H1 (cell line): ENCODE measurements at regions not wholly inside any gene's neighbourhood (a gene's known extent, or its start where the extent isn't known, plus 50 kb on each side); places are given as distances from the start of the nearest gene placed in this dataset.

Experiments
- CTCF ChIA-PET: fragments of 300-600 bp; sonication (Branson Sonifier 250); formaldehyde crosslinking; loops from one replicate; lab custom pipeline; 2021; ENCODE audit not compliant: partially characterized antibody; lab: Charles Lee
- POLR2A ChIA-PET: fragments of 300-600 bp; sonication (Branson Sonifier 250); formaldehyde crosslinking; loops from one replicate; lab custom pipeline; 2021; ENCODE audit warnings: inconsistent platforms; ENCODE audit not compliant: partially characterized antibody; lab: Charles Lee
- DNase-seq, 2 experiments: peaks; one replicate each; pipeline versions ENCODE4 v3.0.0 to v3.0.0-alpha.2; 2010 to 2022; ENCODE audit warnings: low spot score in 2 of 2, low read depth in 1 of 2, mixed read lengths in 1 of 2
- FAIRE-seq: peaks from 2 replicates; lab custom pipeline; 2011; peaks lifted over from hg19 to GRCh38; lab: Jason Lieb, UNC
- H2AFZ ChIP-seq: 2 replicates; pipeline ENCODE4 v1.8.1; 2012; ENCODE audit warnings: low read length, inconsistent platforms
- H2AK5ac ChIP-seq: 2 replicates; pipeline ENCODE4 v1.6.1; 2013; ENCODE audit warnings: low read depth, low read length
- H2BK120ac ChIP-seq: replicated peaks from 2 replicates; pipeline ENCODE3; 2013; ENCODE audit warnings: low read depth, low read length, inconsistent platforms
- H2BK12ac ChIP-seq: 2 replicates; pipeline ENCODE4 v1.6.1; 2013; ENCODE audit warnings: low read depth, low read length
- H2BK15ac ChIP-seq: 2 replicates; pipeline ENCODE4 v1.6.1; 2013; ENCODE audit warnings: low read length
- H2BK20ac ChIP-seq: 2 replicates; pipeline ENCODE4 v1.6.1; 2013; ENCODE audit warnings: low read length
- H2BK5ac ChIP-seq: 2 replicates; pipeline ENCODE4 v1.6.1; 2013; ENCODE audit warnings: low read depth, low read length
- H3K14ac ChIP-seq: 2 replicates; pipeline ENCODE4 v1.6.1; 2013; ENCODE audit warnings: inconsistent platforms; ENCODE audit not compliant: insufficient read length
- H3K18ac ChIP-seq: 2 replicates; pipeline ENCODE4 v1.6.1; 2013; ENCODE audit warnings: low read length; ENCODE audit errors: extremely low read depth
- H3K23ac ChIP-seq: 2 replicates; pipeline ENCODE4 v1.6.1; 2013; ENCODE audit warnings: inconsistent platforms; ENCODE audit not compliant: insufficient read length
- H3K23me2 ChIP-seq: 2 replicates; pipeline ENCODE4 v1.6.1; 2013; ENCODE audit warnings: low read depth, low read length
- H3K27ac ChIP-seq: 2 replicates; pipeline ENCODE4 v1.6.1; 2011; ENCODE audit warnings: low read depth, low read length, inconsistent platforms
- H3K27me3 ChIP-seq, 4 experiments: replicated peaks in 1 of 4; 1 replicate in 1 of 4; 2 replicates in 3 of 4; pipeline versions ENCODE4 v1.6.1 to v1.8.1; 2011 to 2013; ENCODE audit warnings: low read length in 3 of 4, mild to moderate bottlenecking in 3 of 4, inconsistent platforms in 2 of 4, mixed read lengths in 2 of 4, moderate library complexity in 1 of 4; ENCODE audit not compliant: control insufficient read depth in 3 of 4, insufficient read depth in 3 of 4; ENCODE audit errors: extremely low read depth in 1 of 4
- H3K36me3 ChIP-seq, 4 experiments: 2 replicates each; pipeline versions ENCODE4 v1.6.1 to v1.8.1; 2011 to 2013; ENCODE audit warnings: mild to moderate bottlenecking in 4 of 4, low read length in 3 of 4, moderate library complexity in 2 of 4, control low read depth in 1 of 4, inconsistent platforms in 1 of 4; ENCODE audit not compliant: insufficient read depth in 4 of 4, control insufficient read depth in 2 of 4
- H3K4ac ChIP-seq: replicated peaks from 2 replicates; pipeline ENCODE3; 2013; ENCODE audit warnings: low read length, low read depth, mixed read lengths, inconsistent platforms; ENCODE audit not compliant: insufficient read length
- H3K4me1 ChIP-seq, 4 experiments: replicated peaks in 1 of 4; 1 replicate in 1 of 4; 2 replicates in 3 of 4; pipeline versions ENCODE4 v1.6.1 to v1.8.1; 2011 to 2013; ENCODE audit warnings: low read length in 3 of 4, inconsistent platforms in 2 of 4, mixed read lengths in 1 of 4; ENCODE audit not compliant: insufficient read depth in 4 of 4, control insufficient read depth in 3 of 4
- H3K4me2 ChIP-seq, 2 experiments: 2 replicates each; pipeline versions ENCODE4 v1.6.1 to v1.8.1; 2011 to 2013; ENCODE audit warnings: low read depth in 2 of 2, low read length in 2 of 2, control low read depth in 1 of 2, inconsistent platforms in 1 of 2, mild to moderate bottlenecking in 1 of 2; ENCODE audit not compliant: insufficient read depth in 1 of 2
- H3K4me3 ChIP-seq, 4 experiments: fragments of 200-600, 300-600 bp in 1 of 4; sonication (generic), shearing (Covaris generic), sonication (Bioruptor Twin) in 1 of 4; 2 replicates each; pipeline versions ENCODE4 v1.5.1 to v1.8.1; 2011 to 2016; ENCODE audit warnings: low read length in 4 of 4, low read depth in 3 of 4, control low read depth in 2 of 4, inconsistent platforms in 2 of 4, mild to moderate bottlenecking in 2 of 4, mixed read lengths in 1 of 4, moderate library complexity in 1 of 4; ENCODE audit not compliant: insufficient read depth in 2 of 4; ENCODE audit errors: extremely low read depth in 1 of 4
- H3K56ac ChIP-seq: replicated peaks from 2 replicates; pipeline ENCODE3; 2013; ENCODE audit warnings: low read depth, mild to moderate bottlenecking, mixed read lengths, low read length, inconsistent platforms; ENCODE audit not compliant: insufficient read length
- H3K79me1 ChIP-seq: 2 replicates; pipeline ENCODE4 v1.6.1; 2013; ENCODE audit warnings: low read depth, low read length, control low read depth
- H3K79me2 ChIP-seq, 2 experiments: 2 replicates each; pipeline versions ENCODE4 v1.6.1 to v1.8.1; 2012 to 2013; ENCODE audit warnings: low read length in 2 of 2, mild to moderate bottlenecking in 2 of 2, inconsistent platforms in 1 of 2; ENCODE audit not compliant: insufficient read depth in 2 of 2, control insufficient read depth in 1 of 2
- H3K9ac ChIP-seq, 4 experiments: replicated peaks in 1 of 4; 1 replicate in 1 of 4; 2 replicates in 3 of 4; pipeline versions ENCODE4 v1.6.1 to v1.8.1; 2011 to 2013; ENCODE audit warnings: low read depth in 3 of 4, low read length in 3 of 4, control low read depth in 2 of 4, mild to moderate bottlenecking in 2 of 4, moderate library complexity in 2 of 4, inconsistent platforms in 1 of 4; ENCODE audit errors: extremely low read depth in 1 of 4
- H3K9me3 ChIP-seq, 2 experiments: 2 replicates each; pipeline versions ENCODE4 v1.6.1 to v1.8.1; 2012 to 2013; ENCODE audit warnings: mild to moderate bottlenecking in 2 of 2, moderate library complexity in 2 of 2, control low read depth in 1 of 2, inconsistent platforms in 1 of 2, low read depth in 1 of 2, low read length in 1 of 2, mixed read lengths in 1 of 2; ENCODE audit not compliant: insufficient read depth in 2 of 2
- H4K20me1 ChIP-seq, 2 experiments: replicated peaks in 1 of 2; 2 replicates each; pipeline versions ENCODE3 to v1.8.1; 2011 to 2013; ENCODE audit warnings: inconsistent platforms in 2 of 2, low read length in 2 of 2, mild to moderate bottlenecking in 1 of 2; ENCODE audit not compliant: insufficient read depth in 2 of 2, control insufficient read depth in 1 of 2
- H4K5ac ChIP-seq: 2 replicates; pipeline ENCODE4 v1.6.1; 2013; ENCODE audit warnings: low read length, low read depth, mixed read lengths, inconsistent platforms; ENCODE audit not compliant: insufficient read length
- H4K8ac ChIP-seq: 2 replicates; pipeline ENCODE4 v1.8.0; 2013; ENCODE audit warnings: mild to moderate bottlenecking, moderate library complexity, low read length, inconsistent platforms; ENCODE audit not compliant: insufficient read depth; ENCODE audit errors: extremely low read depth
- H4K91ac ChIP-seq: replicated peaks from 2 replicates; pipeline ENCODE3; 2013; ENCODE audit warnings: low read length, mixed read lengths, inconsistent platforms; ENCODE audit not compliant: insufficient read length
- ASH2L ChIP-seq: fragments of 200-600, 300-600 bp; sonication (generic); IDR thresholded peaks from one replicate; pipeline ENCODE4 v1.7.1; 2017; ENCODE audit warnings: low read length
- CBX5 ChIP-seq: fragments of 300-800, 300-1000 bp; sonication (generic); IDR thresholded peaks from 2 replicates; pipeline ENCODE4 v1.7.1; 2016; ENCODE audit warnings: antibody characterized with exemption, low read length, low read depth
- CBX8 ChIP-seq: fragments of 300-800, 300-1000 bp; sonication (generic); IDR thresholded peaks from 2 replicates; pipeline ENCODE4 v1.7.1; 2016; ENCODE audit warnings: low read depth, low read length, borderline replicate concordance
- FOSL1 ChIP-seq: IDR thresholded peaks from 2 replicates; pipeline ENCODE4 v1.6.1; 2011; ENCODE audit warnings: mild to moderate bottlenecking, low read depth, low read length, moderate library complexity; ENCODE audit not compliant: insufficient read depth
- JUND ChIP-seq: IDR thresholded peaks from 2 replicates; pipeline ENCODE4 v1.6.1; 2011; ENCODE audit warnings: mild to moderate bottlenecking, improper control_type of control experiment, low read length
- POLR2A ChIP-seq, 2 experiments: IDR thresholded peaks; 1 replicate in 1 of 2; 2 replicates in 1 of 2; pipeline ENCODE4 v1.6.1; 2011; ENCODE audit warnings: low read depth in 2 of 2, low read length in 2 of 2, mild to moderate bottlenecking in 2 of 2; ENCODE audit errors: control extremely low read depth in 1 of 2
- RAD21 ChIP-seq, 2 experiments: IDR thresholded peaks in 1 of 2; conservative IDR thresholded peaks in 1 of 2; 2 replicates each; pipeline ENCODE4 v1.6.1; 2011; ENCODE audit warnings: low read depth in 2 of 2, low read length in 2 of 2, improper control_type of control experiment in 1 of 2, inconsistent platforms in 1 of 2, mild to moderate bottlenecking in 1 of 2, moderate library complexity in 1 of 2
- SIRT6 ChIP-seq: IDR thresholded peaks from one replicate; pipeline ENCODE4 v1.7.1; 2012; ENCODE audit warnings: low read length, inconsistent platforms
- SP2 ChIP-seq: IDR thresholded peaks from 2 replicates; pipeline ENCODE4 v1.6.1; 2012; ENCODE audit warnings: mild to moderate bottlenecking, low read length, inconsistent platforms
- SP4 ChIP-seq: IDR thresholded peaks from 2 replicates; pipeline ENCODE4 v1.6.1; 2012; ENCODE audit warnings: low read length, inconsistent platforms
- SUZ12 ChIP-seq: fragments of 200-600 bp; sonication (generic); IDR thresholded peaks from 2 replicates; pipeline ENCODE4 v1.6.1; 2012; ENCODE audit warnings: mild to moderate bottlenecking, inconsistent platforms, low read length, moderate library complexity, mixed read lengths
- TAF1 ChIP-seq: IDR thresholded peaks from 2 replicates; pipeline ENCODE4 v1.6.1; 2011; ENCODE audit warnings: mild to moderate bottlenecking, low read depth, low read length
- TCF12 ChIP-seq: IDR thresholded peaks from 2 replicates; pipeline ENCODE4 v1.6.1; 2011; ENCODE audit warnings: low read depth, mild to moderate bottlenecking, low read length
- WGBS, 2 experiments: shearing (Covaris generic) in 1 of 2; methylation state at CpG; one replicate each; pipeline versions ENCODE4 v1.1.6 to v1.1.7; 2013 to 2015; ENCODE audit warnings: low lambda C conversion rate in 2 of 2, mixed read lengths in 2 of 2, inconsistent platforms in 1 of 2, low coverage in 1 of 2, missing lambda C conversion rate in 1 of 2; ENCODE audit not compliant: insufficient replicate concordance in 2 of 2, insufficient coverage in 1 of 2, insufficient read length in 1 of 2; ENCODE audit errors: extremely low coverage in 1 of 2, missing lambda C conversion rate in 1 of 2; 5-methylcytosine and 5-hydroxymethylcytosine counted together

DNA sequence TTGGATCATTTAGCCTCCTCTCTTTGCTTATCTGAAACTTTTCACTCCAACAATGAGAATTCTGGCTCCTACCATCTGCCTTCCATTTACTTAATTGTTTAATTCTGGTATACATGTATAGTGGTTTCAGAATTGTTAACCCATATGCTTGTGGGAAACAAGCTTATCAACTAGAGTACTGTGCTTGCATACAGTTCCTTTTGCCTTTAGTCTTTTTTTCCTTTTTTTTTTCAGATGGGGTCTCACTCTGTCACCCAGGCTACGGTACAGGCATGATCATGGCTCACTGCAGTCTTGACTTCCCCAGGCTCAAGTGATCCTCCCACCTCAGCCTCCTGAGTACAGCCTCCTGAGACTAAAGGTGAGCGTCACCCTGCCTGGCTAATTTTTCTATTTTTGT is 153.8 kb upstream of the LHX5 start:
- no peaks in the 10 kb centered on the region for H4K20me1 ChIP-seq
- FAIRE-seq (no peak), DNase-seq (no peak)
- H4K8ac ChIP-seq, result no peak overlapping the region
- TF ChIP-seq POLR2A (IDR thresholded peaks at IDR 0.05; ENCODE audit: control extremely low read depth in 1 of 2, low read depth in 2 of 2, low read length in 2 of 2) (no peak), CBX5 (no peak), CBX8 (no peak), TAF1 (no peak), ASH2L (no peak), SP4 (no peak), SUZ12 (no peak), TCF12 (no peak), RAD21 (IDR thresholded peaks at IDR 0.05 in 1 of 2, conservative IDR thresholded peaks at IDR 0.05 in 1 of 2; ENCODE audit: low read depth in 2 of 2, low read length in 2 of 2) (no peak), SP2 (no peak), FOSL1 (no peak), JUND (no peak), SIRT6 (no peak)
- H3K9me3 ChIP-seq, result peaks cover 14 to 16% of the 10 kb centered on the region in 2 experiments
- H4K5ac ChIP-seq, result no peak overlapping the region
- no peaks in the 10 kb centered on the region for H3K23me2 ChIP-seq
- H3K9ac ChIP-seq, result no peak overlapping the region
- no peak overlapping the region for H3K4me3 ChIP-seq
- no peak overlapping the region for H2BK15ac ChIP-seq
- no peak overlapping the region for H2AFZ ChIP-seq
- H2BK120ac ChIP-seq, result no peak overlapping the region
- no peak overlapping the region for H2BK5ac ChIP-seq
- no peak overlapping the region for H2BK12ac ChIP-seq
- CTCF ChIA-PET, result interaction anchor here (0.6 to 0.7 kb wide), 2 partner anchors 297 to 496 kb away, joined by 3 read pairs; no protein-coding TSS in a partner anchor
- H2BK20ac ChIP-seq, result no peak overlapping the region
- H3K27me3 ChIP-seq, result no peaks in the 10 kb centered on the region; a peak in 1 of 7 replicates
- no peak overlapping the region for H3K4me2 ChIP-seq
- no peaks in the 10 kb centered on the region for H3K79me1 ChIP-seq
- H3K4ac ChIP-seq, result no peak overlapping the region
- no peak overlapping the region for H3K56ac ChIP-seq
- POLR2A ChIA-PET, result interaction anchor here (0.6 kb wide), 1 partner anchor 43 kb away, joined by 3 read pairs; no protein-coding TSS in a partner anchor
- no peaks in the 10 kb centered on the region for H3K79me2 ChIP-seq
- WGBS, 2 experiments, result 90% methylated on average over 2 of the region's 2 CpGs; no CpG with 5 or more reads in 1 of the 2 experiments
- H4K91ac ChIP-seq, result no peak overlapping the region
- no peak overlapping the region for H2AK5ac ChIP-seq
- no peak overlapping the region for H3K18ac ChIP-seq
- H3K14ac ChIP-seq, result no peak overlapping the region
- H3K4me1 ChIP-seq, result no peaks in the 10 kb centered on the region
- no peak overlapping the region for H3K27ac ChIP-seq
- no peaks in the 10 kb centered on the region; a peak in 2 of 8 replicates for H3K36me3 ChIP-seq
- no peak overlapping the region for H3K23ac ChIP-seq
